ENCODE measurements at regions not wholly inside any gene's neighbourhood (a gene's known extent, or its start where the extent isn't known, plus 50 kb on each side); places are given as distances from the start of the nearest gene placed in this dataset.

DNA sequence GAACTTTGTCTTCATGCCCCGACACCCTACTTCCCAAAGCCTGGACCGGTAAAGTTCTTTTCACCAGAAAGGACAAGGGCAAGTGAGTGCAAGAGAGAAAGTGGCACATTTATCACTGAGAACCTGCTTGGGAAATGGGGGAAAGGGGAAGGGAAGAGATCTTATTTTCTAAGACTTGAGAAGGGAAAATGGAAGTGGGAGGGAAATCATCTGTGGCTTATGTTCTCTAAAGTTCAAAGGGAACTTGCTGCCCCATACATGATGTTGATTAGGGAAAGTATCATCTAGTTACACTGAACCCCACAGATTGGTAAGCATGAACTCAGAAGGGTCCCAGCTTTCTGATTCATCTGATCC, 199.5 kb upstream of the LPP start:
- TF ChIP-seq EP300 (IDR thresholded peaks at IDR 0.05) (no peak), CTCF (IDR thresholded peaks at IDR 0.05) (no peak), POLR2A (IDR thresholded peaks at IDR 0.05) (no peak)
